ENCODE measurements at regions not wholly inside any gene's neighbourhood (a gene's known extent, or its start where the extent isn't known, plus 50 kb on each side); places are given as distances from the start of the nearest gene placed in this dataset.

GRCh38 chr3:28948685-28949084 is 332.2 kb upstream of the RBMS3 start:
- Histone ChIP-seq H3K27me3 (ENCODE audit: control insufficient read depth, insufficient read depth, low read length) (no peaks in the 10 kb centered on the region), H3K4me1 (ENCODE audit: control insufficient read depth, insufficient read depth, low read length) (no peaks in the 10 kb centered on the region), H3K27ac (ENCODE audit: low read length) (no peak overlapping the region), H3K36me3 (ENCODE audit: control insufficient read depth, insufficient read depth, low read length) (no peaks in the 10 kb centered on the region), H3K4me3 (ENCODE audit: low read depth in 2 of 2, low read length in 2 of 2) (no peak overlapping the region), H3K9me3 (ENCODE audit: control insufficient read depth, insufficient read depth, low read depth, low read length) (no peaks in the 10 kb centered on the region)
- in situ Hi-C loops (cut with HindIII; ENCODE audit: low pct_unique_long_range_greater_than_20kb, low sequenced_read_pairs) = no loop called here
- ATAC-seq (no peak), DNase-seq (ENCODE audit: low read depth, low spot score) (no peak)
- TF ChIP-seq TCF7L2 (IDR thresholded peaks at IDR 0.05; ENCODE audit: low read depth, low read length) (no peak), SIN3A (IDR thresholded peaks at IDR 0.05; ENCODE audit: borderline replicate concordance, insufficient read depth, low read depth, low read length) (no peak), POLR2AphosphoS5 (IDR thresholded peaks at IDR 0.05; ENCODE audit: low read depth, low read length) (no peak), REST (IDR thresholded peaks at IDR 0.05; ENCODE audit: insufficient read depth in 1 of 2, low read depth in 2 of 2, low read length in 1 of 2) (no peak)
- TF ChIP-seq, protein P1, sequence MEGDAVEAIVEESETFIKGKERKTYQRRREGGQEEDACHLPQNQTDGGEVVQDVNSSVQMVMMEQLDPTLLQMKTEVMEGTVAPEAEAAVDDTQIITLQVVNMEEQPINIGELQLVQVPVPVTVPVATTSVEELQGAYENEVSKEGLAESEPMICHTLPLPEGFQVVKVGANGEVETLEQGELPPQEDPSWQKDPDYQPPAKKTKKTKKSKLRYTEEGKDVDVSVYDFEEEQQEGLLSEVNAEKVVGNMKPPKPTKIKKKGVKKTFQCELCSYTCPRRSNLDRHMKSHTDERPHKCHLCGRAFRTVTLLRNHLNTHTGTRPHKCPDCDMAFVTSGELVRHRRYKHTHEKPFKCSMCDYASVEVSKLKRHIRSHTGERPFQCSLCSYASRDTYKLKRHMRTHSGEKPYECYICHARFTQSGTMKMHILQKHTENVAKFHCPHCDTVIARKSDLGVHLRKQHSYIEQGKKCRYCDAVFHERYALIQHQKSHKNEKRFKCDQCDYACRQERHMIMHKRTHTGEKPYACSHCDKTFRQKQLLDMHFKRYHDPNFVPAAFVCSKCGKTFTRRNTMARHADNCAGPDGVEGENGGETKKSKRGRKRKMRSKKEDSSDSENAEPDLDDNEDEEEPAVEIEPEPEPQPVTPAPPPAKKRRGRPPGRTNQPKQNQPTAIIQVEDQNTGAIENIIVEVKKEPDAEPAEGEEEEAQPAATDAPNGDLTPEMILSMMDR (IDR thresholded peaks at IDR 0.05) = no peak
- ChIA-PET CTCF (no interaction called here), POLR2A (no interaction called here)
- intact Hi-C loops (cut with micrococcal nuclease; ENCODE audit: unreplicated experiment) = no loop called here
- BruUV-seq (replicated peaks) = no TSS peak

DNA sequence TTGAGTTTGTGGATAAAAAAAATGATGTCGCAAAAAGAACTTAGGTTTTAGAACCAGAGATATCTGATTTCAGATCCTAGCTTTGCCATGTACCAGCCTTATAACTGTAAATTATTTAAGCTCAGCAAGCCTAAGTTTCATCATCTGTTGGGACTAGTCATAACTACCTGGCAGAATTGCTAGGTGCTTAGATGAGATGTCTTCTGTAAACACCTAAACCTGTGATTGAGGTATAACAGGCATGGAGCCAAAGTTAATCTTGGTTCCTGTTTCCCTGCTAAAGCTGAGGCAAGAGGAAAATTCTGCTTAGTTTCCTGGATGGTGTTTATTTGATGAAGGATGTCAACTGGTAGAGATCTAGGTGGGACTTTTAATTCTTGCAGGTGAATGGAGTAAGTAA is 331.3 kb upstream of the RBMS3 start:
- TF ChIP-seq TCF7L2 (IDR thresholded peaks at IDR 0.05; ENCODE audit: low read depth, low read length) = no peak
- no peak for TF ChIP-seq POLR2AphosphoS5 (IDR thresholded peaks at IDR 0.05; ENCODE audit: low read depth, low read length)
- TF ChIP-seq, protein P1 (IDR thresholded peaks at IDR 0.05) = no peak
- TF ChIP-seq SIN3A (IDR thresholded peaks at IDR 0.05; ENCODE audit: borderline replicate concordance, insufficient read depth, low read depth, low read length) = no peak
- TF ChIP-seq REST (IDR thresholded peaks at IDR 0.05; ENCODE audit: insufficient read depth in 1 of 2, low read depth in 2 of 2, low read length in 1 of 2) = no peak
- H3K36me3 ChIP-seq (ENCODE audit: control insufficient read depth, insufficient read depth, low read length) = no peaks in the 10 kb centered on the region
- intact Hi-C loops (cut with micrococcal nuclease; ENCODE audit: unreplicated experiment) = no loop called here
- H3K4me3 ChIP-seq (ENCODE audit: low read depth in 2 of 2, low read length in 2 of 2) = no peak overlapping the region
- no peak overlapping the region for H3K27ac ChIP-seq (ENCODE audit: low read length)
- CTCF ChIA-PET = no interaction called here
- DNase-seq (ENCODE audit: low read depth, low spot score) (no peak), ATAC-seq (no peak)
- no peaks in the 10 kb centered on the region for H3K4me1 ChIP-seq (ENCODE audit: control insufficient read depth, insufficient read depth, low read length)
- POLR2A ChIA-PET = no interaction called here
- H3K9me3 ChIP-seq (ENCODE audit: control insufficient read depth, insufficient read depth, low read depth, low read length) = no peaks in the 10 kb centered on the region
- BruUV-seq (replicated peaks) = no TSS peak
- in situ Hi-C loops (cut with HindIII; ENCODE audit: low pct_unique_long_range_greater_than_20kb, low sequenced_read_pairs) = no loop called here
- no peaks in the 10 kb centered on the region for H3K27me3 ChIP-seq (ENCODE audit: control insufficient read depth, insufficient read depth, low read length)
